ENCODE measurements at regions not wholly inside any gene's neighbourhood (a gene's known extent, or its start where the extent isn't known, plus 50 kb on each side); places are given as distances from the start of the nearest gene placed in this dataset.

- Histone ChIP-seq H3K9ac (ENCODE audit: low read length) (no peak overlapping the region), H3K27ac (ENCODE audit: low read depth, low read length) (no peak overlapping the region), H2AFZ (ENCODE audit: low read depth, low read length, severe bottlenecking) (no peak overlapping the region), H3K4me2 (ENCODE audit: low read depth, low read length, poor library complexity, severe bottlenecking) (no peak overlapping the region), H3K36me3 (ENCODE audit: low read length) (no peaks in the 10 kb centered on the region), H3K4me3 (ENCODE audit: insufficient read depth, low read length, poor library complexity, severe bottlenecking) (no peak overlapping the region), H3K9me3 (ENCODE audit: insufficient read depth, low read length) (no peaks in the 10 kb centered on the region), H3K79me2 (ENCODE audit: insufficient read depth, low read length) (no peaks in the 10 kb centered on the region), H3F3A (ENCODE audit: insufficient read depth) (no peaks in the 10 kb centered on the region), H4K20me1 (ENCODE audit: low read depth, low read length) (no peaks in the 10 kb centered on the region), H3K9me2 (replicated peaks; ENCODE audit: insufficient read depth, low read length) (peaks cover 7% of the 10 kb centered on the region), H3K27me3 (ENCODE audit: low read length) (no peaks in the 10 kb centered on the region)
- no peak for TF ChIP-seq CTCF (IDR thresholded peaks at IDR 0.05; ENCODE audit: insufficient read depth, low read length, poor library complexity, severe bottlenecking)
- TF ChIP-seq EZH2phosphoT487 (conservative IDR thresholded peaks at IDR 0.05; ENCODE audit: low read length), result no peak
Measured at GRCh38 chr4:18155067-18156041, 133.8 kb upstream of the LCORL start.

GRCh38 chr4:18138076-18138665 lies 116.6 kb upstream of the LCORL start:
- H3K79me2 ChIP-seq (ENCODE audit: insufficient read depth, low read length), result no peaks in the 10 kb centered on the region
- no peaks in the 10 kb centered on the region for H3K9me2 ChIP-seq (replicated peaks; ENCODE audit: insufficient read depth, low read length)
- no peak overlapping the region for H3K27ac ChIP-seq (ENCODE audit: low read depth, low read length)
- H3K27me3 ChIP-seq (ENCODE audit: low read length), result no peaks in the 10 kb centered on the region
- H3K36me3 ChIP-seq (ENCODE audit: low read length), result no peaks in the 10 kb centered on the region
- H3K9ac ChIP-seq (ENCODE audit: low read length), result no peak overlapping the region
- no peaks in the 10 kb centered on the region for H4K20me1 ChIP-seq (ENCODE audit: low read depth, low read length)
- no peak overlapping the region for H2AFZ ChIP-seq (ENCODE audit: low read depth, low read length, severe bottlenecking)
- H3K4me2 ChIP-seq (ENCODE audit: low read depth, low read length, poor library complexity, severe bottlenecking), result no peak overlapping the region
- H3F3A ChIP-seq (ENCODE audit: insufficient read depth), result no peaks in the 10 kb centered on the region
- H3K4me3 ChIP-seq (ENCODE audit: insufficient read depth, low read length, poor library complexity, severe bottlenecking), result no peak overlapping the region
- TF ChIP-seq CTCF (IDR thresholded peaks at IDR 0.05; ENCODE audit: insufficient read depth, low read length, poor library complexity, severe bottlenecking) (no peak), EZH2phosphoT487 (conservative IDR thresholded peaks at IDR 0.05; ENCODE audit: low read length) (no peak)
- H3K9me3 ChIP-seq (ENCODE audit: insufficient read depth, low read length), result no peaks in the 10 kb centered on the region

GRCh38 chr4:18134111-18134510 lies 112.6 kb upstream of the LCORL start:
- Histone ChIP-seq H3K36me3 (ENCODE audit: low read length) (no peaks in the 10 kb centered on the region), H3F3A (ENCODE audit: insufficient read depth) (no peaks in the 10 kb centered on the region), H4K20me1 (ENCODE audit: low read depth, low read length) (no peaks in the 10 kb centered on the region), H2AFZ (ENCODE audit: low read depth, low read length, severe bottlenecking) (no peak overlapping the region), H3K27me3 (ENCODE audit: low read length) (no peaks in the 10 kb centered on the region), H3K79me2 (ENCODE audit: insufficient read depth, low read length) (no peaks in the 10 kb centered on the region), H3K27ac (ENCODE audit: low read depth, low read length) (no peak overlapping the region), H3K9me2 (replicated peaks; ENCODE audit: insufficient read depth, low read length) (no peaks in the 10 kb centered on the region), H3K9ac (ENCODE audit: low read length) (no peak overlapping the region), H3K4me2 (ENCODE audit: low read depth, low read length, poor library complexity, severe bottlenecking) (no peak overlapping the region), H3K4me3 (ENCODE audit: insufficient read depth, low read length, poor library complexity, severe bottlenecking) (no peak overlapping the region), H3K9me3 (ENCODE audit: insufficient read depth, low read length) (no peaks in the 10 kb centered on the region)
- TF ChIP-seq CTCF (IDR thresholded peaks at IDR 0.05; ENCODE audit: insufficient read depth, low read length, poor library complexity, severe bottlenecking) (no peak), EZH2phosphoT487 (conservative IDR thresholded peaks at IDR 0.05; ENCODE audit: low read length) (no peak)

All from SU-DHL-6 (cell line).